ENCODE measurements at regions not wholly inside any gene's neighbourhood (a gene's known extent, or its start where the extent isn't known, plus 50 kb on each side); places are given as distances from the start of the nearest gene placed in this dataset.

DNA sequence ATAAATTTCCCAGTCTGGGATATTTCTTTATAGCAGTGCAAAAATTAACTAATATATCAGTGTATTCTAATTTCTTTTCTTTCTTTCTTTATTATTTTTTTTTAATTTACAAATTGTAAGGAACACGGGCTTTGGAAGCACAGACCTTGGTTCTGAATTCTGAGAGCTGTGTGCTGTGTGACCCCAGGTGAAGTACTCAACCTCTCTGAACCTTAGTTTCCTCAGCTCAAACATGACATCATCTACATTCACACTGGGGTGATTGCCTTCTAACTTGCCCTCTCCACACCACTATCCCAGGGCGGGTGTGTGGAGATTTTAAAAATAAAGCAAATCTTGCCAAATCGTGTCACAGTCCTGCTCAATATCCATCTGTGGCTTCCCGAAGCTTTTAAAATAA, 282.8 kb downstream of the C12orf75 start:
- TF ChIP-seq POLR2A (IDR thresholded peaks at IDR 0.05) (no peak), CTCF (IDR thresholded peaks at IDR 0.05) (no peak)
